AG08395 (cell line): ENCODE measurements at regions not wholly inside any gene's neighbourhood (a gene's known extent, or its start where the extent isn't known, plus 50 kb on each side); places are given as distances from the start of the nearest gene placed in this dataset.
"Not testable (repeated sequence)": the region's sequence is repeated elsewhere in the genome, so short reads cannot be mapped to it uniquely, and the experiment has no call there.

Source experiments
- DNase-seq: peaks from one replicate; pipeline ENCODE4 v3.0.0; 2012; ENCODE audit warnings: mixed read lengths, low spot score

DNA sequence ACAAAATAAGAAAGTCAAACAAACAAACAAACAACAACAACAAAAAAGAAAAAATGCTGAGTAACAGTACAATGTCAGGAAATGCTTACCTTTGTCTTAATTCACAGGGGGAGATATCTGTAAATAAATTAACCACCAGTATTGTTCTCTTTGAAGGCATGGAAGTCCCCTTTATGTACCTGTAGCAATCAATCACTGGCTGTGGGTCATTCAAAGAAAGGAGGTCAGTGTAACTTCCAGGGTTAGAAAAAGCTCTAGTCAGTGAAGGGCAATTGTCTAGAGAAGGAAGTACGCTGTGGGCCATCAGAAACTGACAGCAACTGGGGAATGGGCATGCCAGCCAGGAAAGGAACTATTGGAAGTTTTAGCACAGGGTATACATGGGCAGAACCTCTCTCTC is 121.5 kb upstream of the LUZP2 start:
- no peak for DNase-seq

DNA sequence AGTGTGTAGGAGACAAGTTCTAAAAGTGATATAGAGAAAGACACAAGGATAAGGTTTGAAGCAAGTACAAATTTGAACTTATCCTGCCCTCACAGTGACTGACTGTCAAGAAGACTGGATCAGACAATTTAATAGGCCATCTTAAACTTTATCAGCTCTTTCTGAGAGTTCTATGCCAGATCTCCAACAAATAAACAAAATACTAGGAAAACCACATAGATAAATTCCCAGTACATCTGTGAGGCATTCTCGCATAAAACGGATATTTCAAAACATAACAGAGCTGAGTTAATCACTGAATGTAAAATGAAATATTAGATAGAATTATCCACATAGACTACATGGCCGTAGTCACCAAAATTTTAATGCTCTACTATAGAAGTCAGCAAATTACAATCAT is 120.9 kb upstream of the LUZP2 start:
- no peak for DNase-seq

GRCh38 chr11:24383137-24383536 is 113.7 kb upstream of the LUZP2 start:
- DNase-seq, result no peak

DNA sequence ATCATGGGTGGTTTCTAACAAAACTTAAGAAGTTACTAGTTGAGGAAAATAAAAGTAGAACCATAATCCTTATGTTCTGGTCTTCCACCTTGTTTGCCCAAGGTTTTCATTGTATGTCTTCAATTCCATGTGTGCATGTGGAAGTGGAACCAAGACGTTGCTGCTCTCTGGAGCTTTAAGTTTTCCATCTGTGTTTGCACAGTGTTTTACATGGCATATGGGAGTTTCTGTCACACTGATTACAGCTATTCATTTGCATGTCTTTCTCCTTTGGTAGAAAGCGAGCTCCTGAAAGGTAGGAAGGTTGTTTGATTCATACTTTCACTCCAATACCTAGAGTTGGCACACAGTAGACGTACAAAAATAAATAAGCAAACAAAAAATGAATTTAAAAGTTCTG is 112.6 kb upstream of the LUZP2 start:
- DNase-seq, result no peak

- peak; percentile 24 for DNase-seq
Measured at GRCh38 chr11:24386546-24387397, 110.1 kb upstream of the LUZP2 start.

DNA sequence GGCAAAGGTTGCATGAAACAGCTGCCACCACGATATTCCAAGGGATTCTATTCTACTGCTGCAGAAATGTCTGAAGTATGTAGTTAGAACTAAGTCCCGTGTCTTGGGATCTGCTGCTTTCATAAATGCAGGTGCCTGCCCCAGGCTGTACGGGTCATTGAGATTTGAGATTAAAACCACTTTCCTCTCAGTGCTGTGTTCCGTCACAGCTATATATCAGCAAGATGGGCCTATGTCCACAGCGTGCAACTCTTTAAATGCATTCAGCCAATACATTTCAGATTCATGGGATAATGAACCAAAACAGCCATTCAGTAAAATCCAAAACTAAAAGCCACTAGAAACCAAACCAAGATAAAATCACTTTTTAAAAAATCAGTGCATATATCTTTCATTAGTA is 107.3 kb upstream of the LUZP2 start:
- no peak for DNase-seq

GRCh38 chr11:24390016-24390415 is 106.8 kb upstream of the LUZP2 start:
- no peak for DNase-seq

DNA sequence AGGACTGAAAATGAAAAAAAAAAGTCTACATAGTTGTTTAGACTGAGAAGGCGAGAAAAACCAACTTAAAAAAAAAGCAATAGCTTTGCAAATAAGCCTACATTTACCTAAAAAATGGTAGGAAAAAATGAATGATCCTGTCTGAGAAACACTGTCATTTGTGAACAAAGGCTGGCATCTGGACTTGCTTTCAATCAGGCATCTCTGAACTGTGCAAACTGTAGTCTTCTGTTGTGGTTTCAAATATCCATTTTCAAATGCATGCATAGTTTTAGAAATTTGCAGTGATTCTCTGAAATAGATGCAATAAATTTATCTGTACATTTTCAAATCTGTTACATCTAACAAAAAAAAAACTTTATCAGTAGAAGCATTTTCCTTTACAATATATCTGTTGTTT is 106.1 kb upstream of the LUZP2 start:
- DNase-seq, result no peak

GRCh38 chr11:24391167-24391566 is 105.7 kb upstream of the LUZP2 start:
- no peak for DNase-seq

GRCh38 chr11:24400059-24400665 is 96.7 kb upstream of the LUZP2 start:
- DNase-seq, result no peak

GRCh38 chr11:24406389-24406788 is 90.5 kb upstream of the LUZP2 start:
- no peak for DNase-seq

DNA sequence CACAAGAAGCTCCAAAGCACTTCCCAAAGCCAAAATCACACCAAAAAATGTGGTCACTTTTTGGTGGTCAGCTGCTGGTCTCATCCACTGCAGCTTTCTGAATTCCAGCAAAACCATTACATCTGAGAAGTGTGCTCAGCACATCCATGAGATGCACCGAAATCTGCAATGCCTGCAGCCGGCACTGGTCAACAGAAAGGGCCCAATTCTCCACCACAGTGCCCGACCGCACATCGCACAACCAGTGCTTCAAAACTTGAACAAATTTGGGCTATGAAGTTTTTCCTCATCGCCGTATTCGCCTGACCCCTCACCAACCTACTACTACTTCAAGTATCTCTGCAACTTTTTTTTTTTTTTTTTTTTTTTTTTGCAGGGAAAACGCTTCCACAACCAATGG is 89.9 kb upstream of the LUZP2 start:
- DNase-seq, result no peak

- DNase-seq, result no peak
Measured at GRCh38 chr11:24407733-24408132, 89.1 kb upstream of the LUZP2 start.

- DNase-seq, result no peak
Measured at GRCh38 chr11:24408202-24408601, 88.7 kb upstream of the LUZP2 start.

GRCh38 chr11:24411791-24412190 is 85.1 kb upstream of the LUZP2 start:
- DNase-seq, result no peak

- no peak for DNase-seq
Measured at GRCh38 chr11:24412722-24413121, 84.1 kb upstream of the LUZP2 start.

DNA sequence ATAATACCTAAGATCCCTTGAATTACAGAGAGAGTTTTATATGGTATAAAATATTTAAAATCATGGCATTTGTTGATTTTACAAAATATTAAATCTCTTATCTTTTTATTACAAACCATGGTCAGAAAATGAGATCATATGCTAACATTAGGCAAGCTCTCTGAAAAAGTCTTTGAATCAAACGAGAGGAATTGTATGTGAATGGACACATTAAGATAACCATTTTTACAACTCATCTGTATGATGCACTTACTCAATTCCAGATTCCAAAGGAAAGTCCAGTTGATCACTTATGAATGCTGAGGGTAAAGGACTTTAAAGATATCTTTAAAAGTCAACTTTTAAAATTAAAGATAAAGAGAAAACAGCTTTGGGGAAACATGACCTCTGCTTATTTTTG is 83.5 kb upstream of the LUZP2 start:
- DNase-seq, result no peak

- not testable (repeated sequence) for DNase-seq
Measured at GRCh38 chr11:24415955-24416636, 80.8 kb upstream of the LUZP2 start.

- DNase-seq, result no peak
Measured at GRCh38 chr11:24421766-24422165, 75.1 kb upstream of the LUZP2 start.

DNA sequence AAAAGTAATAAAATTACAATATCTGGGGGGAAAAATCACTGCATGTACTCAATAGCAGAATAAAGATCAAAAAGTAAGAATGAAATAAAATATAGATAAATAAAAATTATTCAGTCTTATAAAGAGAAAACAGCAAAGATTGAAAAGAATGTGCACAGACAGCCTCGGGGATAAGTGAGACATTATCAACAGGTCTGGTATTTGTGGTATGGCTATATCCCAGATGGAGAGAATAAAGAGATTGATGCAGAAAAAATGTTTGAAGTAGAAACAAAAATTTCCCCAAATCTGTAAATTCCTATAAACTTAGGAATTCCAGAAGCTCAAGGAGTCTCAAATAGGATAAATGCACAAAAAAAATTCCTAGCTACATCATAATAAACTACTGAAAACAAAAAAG is 74.5 kb upstream of the LUZP2 start:
- no peak for DNase-seq

GRCh38 chr11:24437123-24437522 is 59.7 kb upstream of the LUZP2 start:
- DNase-seq, result no peak
